ENCODE measurements at regions not wholly inside any gene's neighbourhood (a gene's known extent, or its start where the extent isn't known, plus 50 kb on each side); places are given as distances from the start of the nearest gene placed in this dataset.

DNA sequence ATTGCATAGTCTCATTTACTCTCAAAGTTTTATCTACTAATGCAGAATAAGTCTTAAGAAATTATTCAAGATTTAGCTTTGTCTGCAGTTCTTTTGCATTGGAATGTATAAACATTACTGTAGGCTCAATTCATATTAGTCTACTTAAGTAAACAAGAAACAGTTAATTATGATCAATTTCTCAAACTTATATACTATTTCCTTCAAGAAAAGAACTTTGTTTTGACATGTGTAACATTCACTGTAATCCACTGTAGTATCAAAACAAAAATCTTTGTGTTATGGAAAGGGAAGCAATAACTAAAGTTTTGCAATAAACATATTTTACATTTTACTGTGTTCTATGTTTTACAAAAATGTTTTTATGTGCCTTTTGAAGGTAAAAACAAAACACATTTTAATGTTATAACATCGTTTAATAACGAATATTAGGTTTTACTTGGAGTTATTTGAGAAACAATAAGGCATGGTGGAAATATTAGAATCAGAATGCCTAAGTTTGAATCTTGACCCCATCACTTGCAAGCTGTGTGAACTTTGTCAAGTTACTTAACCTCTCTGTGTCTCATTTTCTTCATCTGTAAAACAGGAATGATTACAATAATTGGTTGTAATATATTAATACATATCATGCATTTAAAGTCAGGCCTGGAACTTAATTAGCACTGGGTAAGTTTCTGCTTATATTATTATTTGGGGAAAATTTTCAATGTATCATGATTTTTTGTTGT lies 77.0 kb upstream of the DPH5 start:
- peaks cover 7% of the 10 kb centered on the region for H3K9me3 Mint-ChIP-seq
- Histone ChIP-seq H3F3A (ENCODE audit: low read depth) (no peaks in the 10 kb centered on the region), H3K36me3 (no peaks in the 10 kb centered on the region), H3K4me3 (no peak overlapping the region), H3K4me2 (no peak overlapping the region), H3K9me3 (ENCODE audit: low read depth) (no peaks in the 10 kb centered on the region), H2AFZ (replicated peaks) (no peak overlapping the region), H3K79me2 (ENCODE audit: low read depth) (no peaks in the 10 kb centered on the region), H3K27me3 (no peaks in the 10 kb centered on the region), H3K27ac (no peak overlapping the region), H3K9ac (no peak overlapping the region), H3K4me1 (no peaks in the 10 kb centered on the region), H4K20me1 (ENCODE audit: low read depth) (no peaks in the 10 kb centered on the region)
- no peak overlapping the region for H3K4me3 Mint-ChIP-seq
- peaks cover 5% of the 10 kb centered on the region for H3K4me1 Mint-ChIP-seq
- TF ChIP-seq, protein P1, sequence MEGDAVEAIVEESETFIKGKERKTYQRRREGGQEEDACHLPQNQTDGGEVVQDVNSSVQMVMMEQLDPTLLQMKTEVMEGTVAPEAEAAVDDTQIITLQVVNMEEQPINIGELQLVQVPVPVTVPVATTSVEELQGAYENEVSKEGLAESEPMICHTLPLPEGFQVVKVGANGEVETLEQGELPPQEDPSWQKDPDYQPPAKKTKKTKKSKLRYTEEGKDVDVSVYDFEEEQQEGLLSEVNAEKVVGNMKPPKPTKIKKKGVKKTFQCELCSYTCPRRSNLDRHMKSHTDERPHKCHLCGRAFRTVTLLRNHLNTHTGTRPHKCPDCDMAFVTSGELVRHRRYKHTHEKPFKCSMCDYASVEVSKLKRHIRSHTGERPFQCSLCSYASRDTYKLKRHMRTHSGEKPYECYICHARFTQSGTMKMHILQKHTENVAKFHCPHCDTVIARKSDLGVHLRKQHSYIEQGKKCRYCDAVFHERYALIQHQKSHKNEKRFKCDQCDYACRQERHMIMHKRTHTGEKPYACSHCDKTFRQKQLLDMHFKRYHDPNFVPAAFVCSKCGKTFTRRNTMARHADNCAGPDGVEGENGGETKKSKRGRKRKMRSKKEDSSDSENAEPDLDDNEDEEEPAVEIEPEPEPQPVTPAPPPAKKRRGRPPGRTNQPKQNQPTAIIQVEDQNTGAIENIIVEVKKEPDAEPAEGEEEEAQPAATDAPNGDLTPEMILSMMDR (IDR thresholded peaks at IDR 0.05) = no peak
- TF ChIP-seq EZH2phosphoT487 (IDR thresholded peaks at IDR 0.05) (no peak), EZH2 (IDR thresholded peaks at IDR 0.05) (no peak)
- DNase-seq (ENCODE audit: low spot score) = no peak
- no peaks in the 10 kb centered on the region for H3K36me3 Mint-ChIP-seq
- H3K27ac Mint-ChIP-seq = no peak overlapping the region
- no peaks in the 10 kb centered on the region for H3K27me3 Mint-ChIP-seq (ENCODE audit: insufficient read depth, low read depth)

DNA sequence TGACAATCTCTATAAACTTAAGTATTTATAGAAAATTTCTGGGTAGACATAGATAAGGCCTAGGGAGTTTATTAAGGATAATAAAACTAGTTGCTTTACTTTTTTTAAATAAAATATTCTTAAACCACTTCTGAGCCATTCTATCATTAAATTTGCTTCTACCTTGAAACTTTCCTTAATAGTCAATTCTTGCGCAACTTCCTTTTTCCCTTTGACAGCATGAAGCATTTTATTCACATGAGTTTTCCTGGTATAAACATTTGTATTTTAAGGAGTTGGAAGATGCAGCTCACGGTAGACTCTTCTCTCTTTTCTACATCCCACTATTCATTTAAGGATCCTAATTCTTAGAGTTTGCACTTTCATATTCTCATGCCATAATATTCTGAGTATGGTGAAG lies 75.8 kb upstream of the DPH5 start:
- Histone ChIP-seq H3K36me3 (no peaks in the 10 kb centered on the region), H2AFZ (replicated peaks) (no peak overlapping the region), H3K4me3 (no peak overlapping the region), H3K4me2 (no peak overlapping the region), H3K27me3 (no peaks in the 10 kb centered on the region), H3K9ac (no peak overlapping the region), H3F3A (ENCODE audit: low read depth) (no peaks in the 10 kb centered on the region), H3K4me1 (no peaks in the 10 kb centered on the region), H3K79me2 (ENCODE audit: low read depth) (no peaks in the 10 kb centered on the region), H3K27ac (no peak overlapping the region), H3K9me3 (ENCODE audit: low read depth) (no peaks in the 10 kb centered on the region), H4K20me1 (ENCODE audit: low read depth) (no peaks in the 10 kb centered on the region)
- Mint-ChIP-seq H3K4me3 (no peak overlapping the region), H3K36me3 (no peaks in the 10 kb centered on the region), H3K27ac (no peak overlapping the region), H3K9me3 (peaks cover 7% of the 10 kb centered on the region), H3K27me3 (ENCODE audit: insufficient read depth, low read depth) (no peaks in the 10 kb centered on the region), H3K4me1 (peaks cover 5% of the 10 kb centered on the region)
- TF ChIP-seq EZH2 (IDR thresholded peaks at IDR 0.05) = no peak
- DNase-seq (ENCODE audit: low spot score) = no peak

DNA sequence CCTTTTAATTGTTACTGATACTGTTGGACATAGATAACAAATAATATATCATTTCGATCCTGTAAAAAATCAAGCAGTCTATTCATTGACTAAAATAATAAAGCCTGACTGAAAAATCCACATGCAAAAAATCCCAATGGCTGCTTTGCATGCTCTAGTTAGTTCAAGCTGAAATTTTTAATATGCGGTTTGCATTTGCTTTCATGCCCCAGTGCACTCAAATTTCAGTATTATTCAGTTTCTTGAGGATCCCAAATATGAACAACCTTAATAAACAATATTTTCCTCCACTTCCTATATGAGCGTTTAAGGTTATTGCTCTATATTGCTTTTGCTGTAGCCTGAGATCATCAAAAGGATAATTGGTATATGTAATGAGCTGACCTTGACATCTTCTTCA lies 75.1 kb upstream of the DPH5 start:
- H2AFZ ChIP-seq (replicated peaks) = no peak overlapping the region
- H3K36me3 ChIP-seq = no peaks in the 10 kb centered on the region
- H3K9me3 Mint-ChIP-seq = peaks cover 7% of the 10 kb centered on the region
- no peaks in the 10 kb centered on the region for H3K27me3 ChIP-seq
- no peaks in the 10 kb centered on the region for H3K4me1 Mint-ChIP-seq
- no peaks in the 10 kb centered on the region for H3F3A ChIP-seq (ENCODE audit: low read depth)
- no peaks in the 10 kb centered on the region for H3K9me3 ChIP-seq (ENCODE audit: low read depth)
- H3K4me1 ChIP-seq = no peaks in the 10 kb centered on the region
- no peak overlapping the region for H3K4me3 Mint-ChIP-seq
- H3K4me2 ChIP-seq = no peak overlapping the region
- H3K79me2 ChIP-seq (ENCODE audit: low read depth) = no peaks in the 10 kb centered on the region
- no peaks in the 10 kb centered on the region for H3K36me3 Mint-ChIP-seq
- TF ChIP-seq EZH2phosphoT487 (IDR thresholded peaks at IDR 0.05) = no peak
- TF ChIP-seq EZH2 (IDR thresholded peaks at IDR 0.05) = no peak
- TF ChIP-seq, protein P1 (IDR thresholded peaks at IDR 0.05) = no peak
- H4K20me1 ChIP-seq (ENCODE audit: low read depth) = no peaks in the 10 kb centered on the region
- H3K27ac Mint-ChIP-seq = no peak overlapping the region
- H3K4me3 ChIP-seq = no peak overlapping the region
- no peak overlapping the region for H3K9ac ChIP-seq
- no peak overlapping the region for H3K27ac ChIP-seq
- no peaks in the 10 kb centered on the region for H3K27me3 Mint-ChIP-seq (ENCODE audit: insufficient read depth, low read depth)
- no peak for DNase-seq (ENCODE audit: low spot score)

DNA sequence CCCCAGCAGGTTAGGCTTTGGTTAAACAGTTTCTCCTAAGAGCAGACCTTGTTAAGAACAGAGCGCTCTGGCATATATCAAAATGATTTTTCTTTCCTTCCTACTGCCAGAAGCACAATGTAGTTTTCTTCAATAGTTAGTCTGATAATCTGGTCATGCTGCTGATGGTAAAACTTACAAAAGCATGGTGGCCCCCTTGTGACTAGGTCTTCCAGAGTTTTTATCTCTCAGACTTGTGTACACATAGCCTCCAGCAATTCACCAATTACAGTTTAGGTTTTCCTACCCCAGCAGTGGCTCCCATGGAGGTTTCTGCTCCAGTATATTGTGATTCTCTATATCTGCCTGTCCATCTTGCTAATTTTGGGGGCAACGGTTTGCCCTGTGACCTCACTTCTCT lies 73.3 kb upstream of the DPH5 start:
- Histone ChIP-seq H3K36me3 (no peaks in the 10 kb centered on the region), H3K4me2 (no peak overlapping the region), H3K27me3 (no peaks in the 10 kb centered on the region), H4K20me1 (ENCODE audit: low read depth) (no peaks in the 10 kb centered on the region), H3F3A (ENCODE audit: low read depth) (no peaks in the 10 kb centered on the region), H3K9me3 (ENCODE audit: low read depth) (no peaks in the 10 kb centered on the region), H3K4me1 (no peaks in the 10 kb centered on the region), H3K79me2 (ENCODE audit: low read depth) (no peaks in the 10 kb centered on the region), H2AFZ (replicated peaks) (peak overlapping the region; percentile 55), H3K4me3 (no peak overlapping the region), H3K27ac (no peak overlapping the region), H3K9ac (no peak overlapping the region)
- peaks cover 7% of the 10 kb centered on the region for H3K9me3 Mint-ChIP-seq
- no peaks in the 10 kb centered on the region for H3K36me3 Mint-ChIP-seq
- H3K4me1 Mint-ChIP-seq = no peaks in the 10 kb centered on the region
- H3K27ac Mint-ChIP-seq = no peak overlapping the region
- no peaks in the 10 kb centered on the region for H3K27me3 Mint-ChIP-seq (ENCODE audit: insufficient read depth, low read depth)
- DNase-seq (ENCODE audit: low spot score) = no peak
- TF ChIP-seq, protein P1 (IDR thresholded peaks at IDR 0.05) = no peak
- TF ChIP-seq EZH2 (IDR thresholded peaks at IDR 0.05) (no peak), EZH2phosphoT487 (IDR thresholded peaks at IDR 0.05) (no peak)
- no peak overlapping the region for H3K4me3 Mint-ChIP-seq

Measured in neural progenitor cell (in vitro differentiated cells).